ENCODE measurements at regions not wholly inside any gene's neighbourhood (a gene's known extent, or its start where the extent isn't known, plus 50 kb on each side); places are given as distances from the start of the nearest gene placed in this dataset.

DNA sequence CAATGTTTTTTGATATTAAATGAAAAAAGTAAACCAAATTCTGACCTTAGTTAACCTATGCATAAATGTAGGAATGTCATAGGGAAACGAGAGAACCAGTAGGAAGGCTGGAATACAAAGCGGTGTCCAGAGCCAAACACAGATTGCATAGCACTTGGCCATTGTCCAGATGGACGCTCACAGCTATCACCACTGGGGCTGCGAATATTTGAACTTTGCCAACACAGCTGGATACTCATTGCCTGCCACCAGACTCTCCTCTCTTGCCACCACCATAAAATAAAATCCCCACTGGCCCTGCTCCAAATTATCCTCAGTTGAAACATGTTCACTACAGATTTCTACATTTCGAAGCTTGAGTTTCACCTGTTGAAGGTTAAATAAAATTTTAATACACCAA is 159.3 kb upstream of the GULP1 start:
- Histone ChIP-seq H3K36me3 (ENCODE audit: insufficient read depth, low read length) (no peaks in the 10 kb centered on the region), H4K20me1 (ENCODE audit: insufficient read depth, low read length) (no peaks in the 10 kb centered on the region), H2AFZ (ENCODE audit: low read length) (no peak overlapping the region), H3K4me1 (ENCODE audit: insufficient read depth, low read length, poor library complexity, severe bottlenecking) (no peaks in the 10 kb centered on the region), H3K9me3 (ENCODE audit: low read length) (no peaks in the 10 kb centered on the region), H3K9me2 (ENCODE audit: insufficient read depth, low read length) (no peaks in the 10 kb centered on the region), H3K4me2 (ENCODE audit: low read length) (no peak overlapping the region), H3K4me3 (ENCODE audit: low read depth, low read length, poor library complexity, severe bottlenecking) (no peak overlapping the region), H3K27ac (ENCODE audit: low read depth, low read length, poor library complexity, severe bottlenecking) (no peak overlapping the region), H3K79me2 (ENCODE audit: insufficient read depth, low read depth, low read length) (no peaks in the 10 kb centered on the region)
- no TSS peak for BruUV-seq (replicated peaks)
- intact Hi-C loops (cut with micrococcal nuclease; ENCODE audit: unreplicated experiment) = no loop called here
- POLR2A ChIA-PET = no interaction called here
- CTCF ChIA-PET (ENCODE audit: unreplicated experiment) = no interaction called here
- no peak for DNase-seq (ENCODE audit: low spot score)
- TF ChIP-seq, protein P1, sequence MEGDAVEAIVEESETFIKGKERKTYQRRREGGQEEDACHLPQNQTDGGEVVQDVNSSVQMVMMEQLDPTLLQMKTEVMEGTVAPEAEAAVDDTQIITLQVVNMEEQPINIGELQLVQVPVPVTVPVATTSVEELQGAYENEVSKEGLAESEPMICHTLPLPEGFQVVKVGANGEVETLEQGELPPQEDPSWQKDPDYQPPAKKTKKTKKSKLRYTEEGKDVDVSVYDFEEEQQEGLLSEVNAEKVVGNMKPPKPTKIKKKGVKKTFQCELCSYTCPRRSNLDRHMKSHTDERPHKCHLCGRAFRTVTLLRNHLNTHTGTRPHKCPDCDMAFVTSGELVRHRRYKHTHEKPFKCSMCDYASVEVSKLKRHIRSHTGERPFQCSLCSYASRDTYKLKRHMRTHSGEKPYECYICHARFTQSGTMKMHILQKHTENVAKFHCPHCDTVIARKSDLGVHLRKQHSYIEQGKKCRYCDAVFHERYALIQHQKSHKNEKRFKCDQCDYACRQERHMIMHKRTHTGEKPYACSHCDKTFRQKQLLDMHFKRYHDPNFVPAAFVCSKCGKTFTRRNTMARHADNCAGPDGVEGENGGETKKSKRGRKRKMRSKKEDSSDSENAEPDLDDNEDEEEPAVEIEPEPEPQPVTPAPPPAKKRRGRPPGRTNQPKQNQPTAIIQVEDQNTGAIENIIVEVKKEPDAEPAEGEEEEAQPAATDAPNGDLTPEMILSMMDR (conservative IDR thresholded peaks at IDR 0.05; ENCODE audit: low read length) = no peak
- no peak for TF ChIP-seq EZH2phosphoT487 (IDR thresholded peaks at IDR 0.05; ENCODE audit: borderline replicate concordance, low read depth, low read length)

DNA sequence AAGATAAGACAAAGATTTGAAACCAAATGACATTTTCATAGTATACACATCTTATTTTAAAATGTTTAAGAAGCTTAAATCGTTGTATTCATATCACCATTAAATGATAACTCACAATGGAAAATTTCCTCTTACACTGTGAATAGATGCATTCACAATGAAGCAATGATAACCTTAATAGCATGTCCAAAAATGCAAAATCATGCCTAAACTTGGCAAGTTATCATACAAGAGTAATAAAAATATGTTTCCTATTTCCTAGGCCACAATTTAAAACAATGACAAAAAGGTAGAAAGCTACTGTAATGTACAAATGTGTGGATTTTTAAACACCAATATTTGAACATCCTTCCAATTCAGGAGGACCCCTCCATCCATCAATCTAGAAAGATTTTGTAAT is 157.4 kb upstream of the GULP1 start:
- Histone ChIP-seq H3K9me2 (ENCODE audit: insufficient read depth, low read length) (no peaks in the 10 kb centered on the region), H4K20me1 (ENCODE audit: insufficient read depth, low read length) (no peaks in the 10 kb centered on the region), H2AFZ (ENCODE audit: low read length) (no peak overlapping the region), H3K79me2 (ENCODE audit: insufficient read depth, low read depth, low read length) (no peaks in the 10 kb centered on the region), H3K27ac (ENCODE audit: low read depth, low read length, poor library complexity, severe bottlenecking) (no peak overlapping the region), H3K4me2 (ENCODE audit: low read length) (no peak overlapping the region), H3K36me3 (ENCODE audit: insufficient read depth, low read length) (no peaks in the 10 kb centered on the region), H3K9me3 (ENCODE audit: low read length) (no peaks in the 10 kb centered on the region), H3K4me3 (ENCODE audit: low read depth, low read length, poor library complexity, severe bottlenecking) (no peak overlapping the region), H3K4me1 (ENCODE audit: insufficient read depth, low read length, poor library complexity, severe bottlenecking) (no peaks in the 10 kb centered on the region)
- intact Hi-C loops (cut with micrococcal nuclease; ENCODE audit: unreplicated experiment) = no loop called here
- no TSS peak for BruUV-seq (replicated peaks)
- ChIA-PET CTCF (ENCODE audit: unreplicated experiment) (no interaction called here), POLR2A (no interaction called here)
- no peak for DNase-seq (ENCODE audit: low spot score)
- no peak for TF ChIP-seq EZH2phosphoT487 (IDR thresholded peaks at IDR 0.05; ENCODE audit: borderline replicate concordance, low read depth, low read length)

DNA sequence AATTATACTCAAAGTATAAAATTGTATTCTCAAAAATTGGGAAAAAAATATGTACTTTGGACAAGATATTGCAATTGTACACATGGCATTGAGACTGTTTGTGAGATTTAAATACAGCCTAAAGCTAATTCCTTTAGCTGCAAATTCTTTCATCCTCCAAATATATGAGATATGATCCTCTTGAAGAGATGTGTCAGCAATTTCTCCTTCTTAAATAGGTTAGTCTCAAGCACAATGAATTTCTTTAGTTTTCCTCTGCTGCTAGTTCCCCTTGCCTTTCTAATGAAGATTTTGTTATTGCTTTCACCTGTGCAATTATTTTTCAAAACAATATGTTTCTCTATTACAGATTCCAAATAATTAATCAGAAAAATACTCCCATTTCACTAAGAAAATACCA is 153.4 kb upstream of the GULP1 start:
- no peaks in the 10 kb centered on the region for H3K9me3 ChIP-seq (ENCODE audit: low read length)
- H3K27ac ChIP-seq (ENCODE audit: low read depth, low read length, poor library complexity, severe bottlenecking) = no peak overlapping the region
- ChIA-PET POLR2A (no interaction called here), CTCF (ENCODE audit: unreplicated experiment) (no interaction called here)
- BruUV-seq (replicated peaks) = no TSS peak
- no peak overlapping the region for H3K4me3 ChIP-seq (ENCODE audit: low read depth, low read length, poor library complexity, severe bottlenecking)
- H3K79me2 ChIP-seq (ENCODE audit: insufficient read depth, low read depth, low read length) = no peaks in the 10 kb centered on the region
- H3K4me1 ChIP-seq (ENCODE audit: insufficient read depth, low read length, poor library complexity, severe bottlenecking) = no peaks in the 10 kb centered on the region
- H3K36me3 ChIP-seq (ENCODE audit: insufficient read depth, low read length) = no peaks in the 10 kb centered on the region
- H2AFZ ChIP-seq (ENCODE audit: low read length) = no peak overlapping the region
- no peak for TF ChIP-seq EZH2phosphoT487 (IDR thresholded peaks at IDR 0.05; ENCODE audit: borderline replicate concordance, low read depth, low read length)
- TF ChIP-seq, protein P1 (conservative IDR thresholded peaks at IDR 0.05; ENCODE audit: low read length) = no peak
- H3K4me2 ChIP-seq (ENCODE audit: low read length) = no peak overlapping the region
- intact Hi-C loops (cut with micrococcal nuclease; ENCODE audit: unreplicated experiment) = no loop called here
- H4K20me1 ChIP-seq (ENCODE audit: insufficient read depth, low read length) = no peaks in the 10 kb centered on the region
- DNase-seq (ENCODE audit: low spot score) = no peak
- no peaks in the 10 kb centered on the region for H3K9me2 ChIP-seq (ENCODE audit: insufficient read depth, low read length)

Measured in OCI-LY7 (cell line).